ENCODE measurements at regions not wholly inside any gene's neighbourhood (a gene's known extent, or its start where the extent isn't known, plus 50 kb on each side); places are given as distances from the start of the nearest gene placed in this dataset.
"Not testable (repeated sequence)": the region's sequence is repeated elsewhere in the genome, so short reads cannot be mapped to it uniquely, and the experiment has no call there.

DNA sequence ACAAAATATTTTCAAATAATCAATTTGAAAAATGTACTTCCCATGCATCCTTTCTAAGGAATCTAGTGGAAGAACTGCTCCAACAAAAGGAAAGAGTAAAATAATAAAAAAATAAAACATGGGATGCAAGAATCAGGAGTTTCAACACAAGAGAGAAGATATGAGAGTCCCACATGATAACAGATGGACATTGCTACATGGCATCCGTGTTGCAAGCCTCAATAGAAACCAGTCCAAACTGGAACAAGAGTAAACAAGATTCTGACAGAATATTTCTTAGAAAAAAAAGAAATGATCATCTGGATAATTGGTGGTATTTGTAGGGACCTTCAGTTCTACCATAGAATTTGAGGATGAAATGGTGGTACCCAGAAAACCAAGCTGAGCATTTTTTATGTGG, 186.8 kb downstream of the FRK start:
- DNase-seq = no peak

DNA sequence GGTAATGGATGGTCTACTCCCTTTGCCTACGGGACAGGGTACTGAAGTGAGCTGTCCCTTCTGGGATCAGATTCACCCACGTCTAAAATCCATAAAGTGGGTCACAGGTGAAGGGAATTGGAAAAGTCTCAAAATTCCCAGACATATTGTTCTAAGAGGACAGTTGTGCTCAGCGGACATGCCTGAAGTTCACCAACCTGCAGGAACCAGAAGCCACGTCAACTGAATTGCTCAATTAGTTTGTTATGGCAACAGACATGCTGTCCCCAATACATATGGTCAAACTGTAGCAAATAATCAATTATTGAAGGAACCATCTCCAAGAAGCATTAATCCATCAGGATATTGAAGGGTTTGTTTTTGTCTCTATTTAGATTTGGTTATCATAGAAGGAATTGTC, 190.2 kb downstream of the FRK start:
- no peak for DNase-seq

DNA sequence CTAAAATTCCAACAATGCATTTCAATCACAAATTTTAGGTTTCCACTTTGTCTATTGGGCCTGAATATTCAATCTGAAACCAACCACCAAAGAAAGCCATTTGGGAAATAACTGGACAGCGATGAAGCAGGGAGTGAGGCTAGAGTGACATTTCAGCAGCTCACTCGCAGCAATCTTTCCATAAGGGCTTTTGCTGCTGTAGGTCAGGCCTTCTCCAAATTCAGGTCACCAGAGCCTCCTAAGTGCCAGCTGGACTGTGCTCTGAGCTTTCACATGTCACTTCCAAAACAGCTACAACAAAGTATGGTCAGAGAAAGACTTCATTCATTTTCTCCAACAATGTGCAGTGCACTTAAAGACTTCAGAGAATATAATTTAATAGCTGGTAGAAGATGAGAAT, 194.8 kb downstream of the FRK start:
- no peak for DNase-seq

DNA sequence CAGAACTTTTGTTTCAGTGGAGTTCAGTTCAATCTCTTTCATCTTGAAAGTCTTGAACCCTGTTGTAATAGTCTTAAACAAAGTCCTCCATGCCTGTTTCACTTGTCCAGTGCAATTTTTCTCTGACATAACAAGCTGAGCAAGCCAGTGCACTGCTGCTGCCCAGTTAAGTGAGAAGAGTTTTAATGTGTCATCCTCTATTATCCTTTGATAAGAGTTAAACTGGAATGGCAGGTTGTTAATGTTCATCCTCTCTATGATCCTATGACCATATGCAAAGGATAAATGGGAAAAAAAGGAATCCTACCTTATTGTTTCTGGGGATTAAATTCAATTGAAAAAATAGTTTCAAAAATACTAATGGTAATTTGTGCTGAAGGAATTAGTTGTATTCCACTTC, 197.5 kb downstream of the FRK start:
- DNase-seq = no peak

DNA sequence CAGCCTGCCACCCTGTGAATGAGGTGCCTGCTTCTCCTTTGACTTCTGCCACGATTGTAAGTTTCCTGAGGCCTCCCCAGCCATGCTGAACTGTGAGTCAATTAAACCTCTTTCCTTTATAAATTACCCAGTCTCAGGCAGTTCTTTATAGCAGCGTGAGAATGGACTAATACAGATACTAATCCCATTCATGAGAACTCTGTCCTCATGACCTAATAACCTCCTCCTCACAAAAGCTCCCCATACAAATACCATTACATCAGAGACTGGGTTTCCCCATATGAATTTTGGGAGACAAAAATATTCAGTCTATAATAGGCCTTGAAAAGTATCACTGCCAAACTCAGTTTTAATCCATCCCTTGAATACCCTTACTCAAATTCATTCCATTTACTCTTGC, 199.0 kb downstream of the FRK start:
- not testable (repeated sequence) for DNase-seq

DNA sequence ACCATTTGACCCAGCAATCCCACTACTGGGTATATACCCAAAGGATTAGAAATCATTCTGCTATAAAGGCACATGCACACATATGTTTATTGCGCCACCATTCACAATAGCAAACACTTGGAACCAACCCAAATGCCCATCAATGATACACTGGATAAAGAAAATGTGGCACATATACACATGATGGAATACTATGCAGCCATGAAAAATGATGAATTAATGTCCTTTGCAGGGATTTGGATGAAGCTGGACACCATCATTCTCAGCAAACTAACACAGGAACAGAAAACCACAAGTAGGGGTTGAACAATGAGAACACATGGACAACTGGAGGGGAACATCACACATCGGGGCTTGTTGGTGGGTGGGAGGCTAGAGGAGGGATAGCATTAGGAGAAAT, 201.1 kb downstream of the FRK start:
- not testable (repeated sequence) for DNase-seq

DNA sequence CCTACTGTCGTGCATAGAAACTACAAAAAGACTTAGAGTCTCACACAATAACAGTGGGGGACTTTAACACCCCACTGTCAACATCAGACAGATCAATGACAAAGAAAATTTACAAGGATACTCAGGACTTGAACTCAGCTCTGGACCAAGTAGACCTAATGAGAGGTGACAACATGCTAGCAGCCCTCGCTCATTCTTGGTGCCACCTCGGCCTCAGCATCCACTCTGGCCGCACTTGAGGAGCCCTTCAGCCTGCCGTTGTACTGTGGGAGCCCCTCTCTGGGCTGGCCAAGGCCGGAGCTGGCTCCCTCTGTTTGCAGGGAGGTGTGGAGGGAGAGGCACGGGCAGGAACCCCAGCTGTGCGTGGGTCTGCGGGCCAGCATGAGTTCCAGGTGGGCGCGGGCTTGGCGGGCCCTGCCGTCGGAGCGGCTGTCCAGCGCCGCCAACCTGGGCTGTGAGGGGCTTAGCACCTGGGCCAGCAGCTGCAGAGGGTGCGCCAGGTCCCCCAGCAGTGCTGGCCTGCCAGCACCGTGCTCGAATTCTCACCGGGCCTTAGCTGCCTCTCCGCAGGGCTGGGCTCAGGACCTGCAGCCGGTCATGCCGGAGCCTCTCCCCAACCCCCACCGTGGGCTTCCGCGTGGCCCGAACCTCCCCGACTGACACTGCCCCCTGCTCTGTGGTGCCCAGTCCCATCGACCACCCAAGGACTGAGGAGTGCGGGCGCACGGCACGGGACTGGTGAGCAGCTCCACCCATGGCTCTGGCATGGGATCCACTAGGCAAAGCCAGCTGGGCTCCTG, 205.6 kb downstream of the FRK start:
- DNase-seq = no peak

DNA sequence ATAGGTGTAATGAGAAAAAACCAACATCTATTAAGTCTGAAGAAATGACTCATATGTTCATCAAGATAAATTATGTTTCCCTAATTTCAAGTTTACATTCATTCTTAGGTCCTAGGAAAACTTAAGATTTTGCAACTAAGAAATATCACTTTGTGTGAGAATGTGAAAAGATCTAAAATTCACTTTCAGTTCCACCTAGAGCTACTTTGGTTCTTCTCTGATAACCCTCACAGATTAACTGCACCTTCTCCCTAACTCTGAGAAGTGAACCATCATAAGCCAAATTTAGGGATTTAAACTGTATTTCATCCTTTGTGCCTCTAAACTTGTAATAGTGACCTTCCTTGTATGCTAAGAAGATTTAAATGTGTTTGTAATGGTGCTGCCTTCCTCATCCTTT, 213.0 kb downstream of the FRK start:
- no peak for DNase-seq

DNA sequence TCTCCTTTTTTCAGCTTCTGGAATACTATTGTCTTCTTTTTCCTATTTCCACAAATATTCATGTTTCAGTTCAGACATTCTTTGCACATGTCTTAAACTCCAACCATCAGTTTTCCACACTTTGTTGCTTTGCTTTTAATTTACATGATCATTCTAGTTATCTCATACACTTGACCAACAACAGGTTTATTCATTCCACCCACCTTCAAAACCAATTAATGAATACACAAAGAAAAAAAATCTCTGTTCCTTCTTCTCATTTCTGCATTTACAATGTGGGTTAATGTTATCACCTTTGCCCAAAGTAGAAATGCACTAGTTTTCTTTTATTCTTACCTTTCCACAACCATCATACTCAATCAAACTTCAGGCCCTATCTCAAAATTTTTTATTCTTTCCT, 216.7 kb downstream of the FRK start:
- no peak for DNase-seq

DNA sequence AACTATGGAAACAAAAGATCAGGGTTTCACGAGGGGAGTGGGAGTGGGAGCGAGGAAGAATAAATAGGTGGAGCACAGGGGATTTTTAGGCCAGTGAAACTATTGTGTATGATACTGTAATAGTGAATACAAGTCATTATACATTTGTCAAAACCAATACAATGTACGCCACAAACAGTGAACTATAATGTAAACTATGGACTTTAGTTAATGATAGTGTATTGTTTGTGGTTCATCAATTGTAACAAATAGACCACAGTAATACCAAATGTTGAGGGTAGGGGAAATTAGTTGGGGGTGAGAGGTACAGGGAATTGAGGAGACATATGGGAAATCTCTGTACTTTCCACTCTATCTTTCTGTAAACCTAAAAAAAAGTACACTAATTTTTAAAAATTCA, 218.4 kb downstream of the FRK start:
- DNase-seq = no peak

DNA sequence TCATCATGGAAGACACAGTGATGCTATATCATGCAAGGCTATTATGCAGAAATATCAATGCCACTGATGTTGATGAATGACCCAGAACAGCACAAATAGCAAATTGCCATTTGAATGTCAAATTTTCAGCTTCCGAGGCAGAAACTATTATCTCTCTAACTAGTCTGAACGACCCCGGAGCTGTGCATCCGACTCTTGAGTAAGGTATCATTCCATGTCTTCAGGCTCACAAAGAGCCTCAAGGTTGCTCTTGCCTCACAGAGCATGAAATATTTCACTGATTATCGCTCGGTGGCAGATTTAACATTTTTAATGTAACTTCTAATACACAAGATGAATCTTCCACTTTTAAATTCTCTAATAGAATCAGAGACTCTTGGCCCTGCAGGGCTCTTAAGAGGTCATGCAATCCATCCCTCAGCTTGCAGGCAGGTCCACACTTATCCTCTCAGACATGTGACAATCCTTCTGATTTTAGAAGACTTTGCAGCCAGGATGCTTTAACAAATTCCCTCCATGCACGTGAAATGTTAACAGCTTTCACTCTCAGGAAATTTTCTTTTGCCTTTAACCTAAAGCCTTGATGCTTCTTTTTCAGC, 221.0 kb downstream of the FRK start:
- DNase-seq = no peak

DNA sequence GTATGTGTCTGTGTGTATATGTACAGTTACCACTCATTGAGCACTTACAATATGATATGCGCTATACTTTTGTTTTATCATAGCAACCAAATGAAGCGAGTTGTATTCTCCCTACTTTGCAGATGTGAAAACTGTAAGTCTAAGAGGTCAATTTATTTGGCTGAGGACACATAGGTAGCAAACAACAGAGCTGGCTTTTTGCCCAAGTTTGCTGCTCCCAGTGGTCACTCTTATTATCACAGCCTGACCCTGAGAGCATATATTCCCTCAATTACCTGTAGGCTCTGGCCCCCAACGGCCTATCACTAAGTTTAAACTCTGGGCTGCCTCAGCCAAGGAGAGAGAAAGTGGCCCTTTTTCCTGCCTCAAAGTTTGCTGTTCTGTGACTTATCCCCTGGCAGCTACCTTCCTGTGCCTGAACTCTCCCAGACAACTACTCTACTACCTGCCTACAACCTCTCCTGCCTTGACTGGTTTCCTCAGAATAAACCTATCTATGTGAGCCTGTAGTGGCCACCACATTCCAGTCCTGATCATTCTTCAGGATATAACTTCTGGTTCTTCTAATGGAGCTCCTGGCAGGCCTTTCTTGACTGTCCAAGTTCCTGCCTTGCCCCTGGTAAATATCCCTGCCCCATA, 221.8 kb downstream of the FRK start:
- peak; percentile 18 to 28 for DNase-seq

DNA sequence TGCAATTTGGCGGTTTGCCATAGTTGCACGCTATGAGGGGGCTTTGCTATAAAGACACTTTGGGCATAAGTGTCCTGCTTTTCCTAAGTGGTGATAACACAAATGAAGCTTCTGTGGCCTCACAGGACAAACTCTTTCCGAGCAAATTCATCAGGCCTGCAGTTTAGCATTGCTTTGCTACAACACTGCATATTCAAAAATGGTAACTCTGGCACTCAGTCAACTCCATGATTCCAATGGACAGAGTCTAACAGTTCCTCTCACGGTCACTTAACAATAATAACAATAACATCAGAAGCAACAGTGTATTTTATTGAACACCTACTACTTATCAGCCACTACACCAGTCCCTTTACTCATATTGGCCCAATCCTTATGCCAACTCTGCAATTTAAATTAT, 222.5 kb downstream of the FRK start:
- DNase-seq = no peak

DNA sequence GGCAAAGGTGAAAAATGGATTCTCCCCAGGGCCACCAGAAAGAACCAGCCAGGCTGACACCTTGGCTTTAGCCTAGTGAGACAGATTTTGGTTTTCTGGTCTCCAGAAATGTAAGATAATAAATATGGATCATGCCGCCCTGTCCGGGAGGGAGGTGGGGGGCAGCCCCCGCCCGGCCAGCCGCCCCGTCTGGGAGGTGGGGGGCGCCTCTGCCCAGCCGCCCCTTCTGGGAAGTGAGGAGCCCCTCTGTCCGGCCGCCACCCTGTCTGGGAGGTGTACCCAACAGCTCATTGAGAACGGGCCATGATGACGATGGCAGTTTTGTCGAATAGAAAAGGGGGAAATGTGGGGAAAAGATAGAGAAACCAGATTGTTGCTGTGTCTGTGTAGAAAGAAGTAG, 224.3 kb downstream of the FRK start:
- not testable (repeated sequence) for DNase-seq

DNA sequence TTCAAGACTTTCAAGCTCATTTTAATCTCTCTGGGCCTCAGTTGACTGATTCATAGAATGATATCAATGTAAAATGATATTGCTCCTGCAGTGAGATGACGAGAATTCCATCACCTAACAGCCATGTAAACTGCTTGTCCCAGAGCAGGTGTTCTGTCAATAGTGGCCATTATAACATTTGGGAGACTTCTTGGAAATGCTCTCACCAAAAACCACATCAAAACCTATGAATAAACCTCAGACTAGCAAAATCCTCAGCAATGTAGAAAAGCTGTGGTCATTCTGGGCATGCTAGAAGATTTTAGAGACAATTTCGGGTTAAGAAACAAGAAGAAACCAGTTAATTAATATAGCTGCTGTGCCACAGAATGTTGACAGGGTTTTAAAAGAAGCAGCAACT, 225.4 kb downstream of the FRK start:
- DNase-seq = no peak

DNA sequence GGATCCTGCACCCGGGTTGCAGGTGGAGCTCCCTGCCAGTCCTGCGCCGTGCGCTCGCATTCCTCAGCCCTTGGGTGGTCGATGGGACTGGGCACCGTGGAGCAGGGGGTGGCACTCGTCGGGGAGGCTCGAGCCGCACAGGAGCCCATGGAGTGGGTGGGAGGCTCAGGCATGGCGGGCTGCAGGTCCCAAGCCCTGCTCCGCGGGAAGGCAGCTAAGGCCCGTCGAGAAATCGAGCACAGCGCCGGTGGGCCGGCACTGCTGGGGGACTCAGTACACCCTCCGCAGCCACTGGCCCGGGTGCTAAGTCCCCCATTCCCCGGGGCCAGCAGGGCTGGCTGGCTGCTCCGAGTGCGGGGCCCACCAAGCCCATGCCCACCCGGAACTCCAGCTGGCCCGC, 226.1 kb downstream of the FRK start:
- not testable (repeated sequence) for DNase-seq

DNA sequence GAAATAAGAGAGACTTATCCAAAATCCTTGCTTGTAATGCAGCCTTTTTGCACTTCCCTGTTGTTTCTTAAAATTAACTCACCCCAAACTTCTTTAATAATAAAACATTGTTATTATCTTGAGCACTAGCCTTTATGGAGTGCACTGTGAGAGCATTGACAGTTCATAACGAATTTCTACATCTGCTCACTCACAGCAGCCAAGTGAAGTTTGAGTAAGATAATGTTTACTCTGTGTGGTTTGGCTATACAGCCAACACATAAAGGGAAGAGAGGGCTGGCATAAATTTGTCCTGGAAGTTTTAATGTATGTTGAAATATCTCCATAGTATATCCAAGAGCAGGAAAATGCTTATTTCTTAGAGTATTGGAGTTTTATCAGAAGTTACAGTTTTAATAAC, 227.9 kb downstream of the FRK start:
- DNase-seq = no peak

DNA sequence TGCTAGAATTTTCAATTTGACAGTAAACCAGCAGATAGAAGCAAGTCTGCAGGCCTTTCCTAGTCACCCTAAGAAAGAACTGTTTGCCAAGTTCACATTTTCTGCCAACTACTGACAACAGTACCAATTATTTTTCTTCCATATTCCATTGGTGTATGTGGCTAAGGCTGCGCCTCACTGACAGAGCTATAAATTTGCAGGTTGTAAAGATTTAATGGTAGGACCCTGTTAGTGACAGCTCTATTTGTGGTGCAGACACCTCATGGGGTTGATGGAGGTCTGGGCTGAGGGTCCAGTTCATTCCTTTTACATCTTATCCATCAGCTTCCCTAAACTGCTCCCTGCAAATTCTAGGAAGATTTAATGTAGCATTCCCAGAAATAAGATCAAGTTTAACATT, 228.5 kb downstream of the FRK start:
- DNase-seq = no peak

DNA sequence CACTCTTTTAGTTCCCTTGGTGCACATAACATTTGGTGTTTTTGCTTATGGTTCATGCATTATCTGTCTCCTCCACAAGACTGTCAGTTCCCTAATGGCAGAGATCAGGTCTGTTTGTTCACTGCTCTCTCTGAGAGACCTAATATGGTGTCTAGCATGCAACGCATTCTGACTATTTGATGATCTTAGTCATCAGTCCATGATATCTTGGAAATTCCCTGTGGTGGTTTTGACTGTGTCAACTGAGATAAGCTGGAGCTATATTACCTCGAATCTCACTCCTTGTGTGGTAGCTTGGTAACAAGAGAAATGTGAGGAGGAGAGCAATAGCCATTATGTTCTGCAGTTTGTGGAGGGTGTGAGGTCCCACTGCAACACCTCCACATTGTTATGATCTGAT, 229.8 kb downstream of the FRK start:
- no peak for DNase-seq

DNA sequence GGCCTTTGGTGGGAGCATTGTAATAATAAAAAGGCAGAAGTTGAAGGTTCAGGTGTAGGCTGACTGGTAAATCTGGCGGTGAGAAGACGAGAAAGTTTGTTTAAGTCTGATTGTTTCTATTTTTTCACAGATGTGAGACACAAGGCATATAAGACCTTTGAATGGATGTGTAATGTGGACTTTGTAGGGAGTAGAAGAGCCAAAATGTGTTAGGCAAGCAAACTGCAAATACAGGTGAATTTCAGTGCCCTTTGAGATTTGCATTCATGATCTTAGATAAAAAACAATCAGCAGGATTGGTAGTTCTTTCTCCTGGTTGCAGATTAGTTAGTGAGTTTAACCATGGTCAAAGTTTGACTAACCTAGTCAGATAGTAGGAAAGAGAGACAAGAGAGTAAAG, 238.9 kb downstream of the FRK start:
- DNase-seq = no peak

DNA sequence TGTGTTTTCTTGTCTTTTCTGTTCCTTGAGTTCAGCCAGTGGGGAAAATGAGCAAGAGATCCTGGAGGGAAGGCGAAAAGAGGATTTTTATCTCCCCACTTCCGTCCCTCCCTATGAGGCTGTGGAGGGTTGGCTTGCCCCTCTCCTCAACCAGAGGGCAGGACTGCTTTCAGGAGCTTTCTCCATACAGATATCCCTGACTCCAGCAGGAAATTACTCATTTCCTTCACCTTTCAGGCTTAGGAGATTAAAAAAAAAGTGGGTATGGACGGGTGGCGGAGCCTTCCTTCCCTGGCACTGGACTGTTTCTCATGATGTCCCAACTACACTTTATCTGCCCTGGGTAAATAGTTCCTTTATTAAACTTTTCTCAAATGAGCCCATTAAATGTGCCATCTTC, 241.2 kb downstream of the FRK start:
- no peak for DNase-seq

DNA sequence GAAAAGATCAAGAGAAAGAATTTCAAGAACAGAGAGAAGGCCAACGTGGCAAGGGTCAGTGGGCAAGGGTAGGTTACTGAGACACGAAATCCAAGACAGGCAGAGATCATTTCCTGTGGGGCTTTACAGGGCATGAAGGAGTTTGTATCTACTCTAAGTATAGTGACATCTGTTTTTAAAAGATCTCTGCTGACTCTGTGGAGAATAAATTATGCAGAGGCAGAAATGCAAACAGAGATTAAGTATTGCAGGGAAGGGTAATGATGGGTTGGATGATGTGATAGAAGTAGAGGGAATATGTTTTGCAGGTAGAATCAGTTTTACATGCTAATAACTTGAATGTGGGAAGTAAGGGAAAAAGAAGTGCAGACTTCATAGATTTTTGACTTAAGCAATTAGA, 243.5 kb downstream of the FRK start:
- no peak for DNase-seq

DNA sequence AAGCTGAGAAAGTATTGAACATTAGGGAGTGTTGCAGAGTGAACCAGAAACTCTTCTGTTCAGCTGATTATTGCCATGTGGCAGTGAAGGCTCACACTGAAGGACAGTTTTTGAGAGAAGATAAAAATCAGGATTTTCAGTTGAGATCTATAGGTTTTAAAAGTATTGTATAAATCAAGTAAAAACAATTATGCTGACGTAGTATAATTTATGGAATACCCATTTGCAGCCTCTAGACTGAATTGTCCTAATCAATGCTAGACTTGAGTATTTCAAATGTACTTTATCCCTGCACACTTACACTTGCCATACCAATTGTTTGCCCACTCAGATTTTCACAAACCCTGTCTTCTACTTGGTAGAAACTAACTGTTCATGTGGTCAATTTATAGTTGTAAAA, 245.8 kb downstream of the FRK start:
- DNase-seq = no peak

DNA sequence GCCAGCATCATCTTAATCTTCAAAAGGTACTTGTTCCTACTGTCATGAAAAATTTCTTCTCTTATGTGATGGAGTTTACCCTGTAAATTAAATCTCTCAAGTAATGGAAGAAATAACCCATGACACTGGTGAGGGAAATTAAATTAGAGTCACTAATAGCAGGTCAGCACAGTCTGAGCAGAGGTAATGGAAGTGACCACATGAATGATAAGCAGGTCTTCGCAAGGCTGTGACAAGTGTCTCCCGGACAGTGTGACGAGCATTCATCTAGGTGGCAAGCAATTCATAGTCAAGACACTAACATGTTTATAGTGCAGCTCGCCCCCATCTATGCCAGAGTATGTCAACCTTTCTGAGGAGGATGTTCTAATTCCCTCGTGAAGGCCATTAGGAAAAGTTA, 249.2 kb downstream of the FRK start:
- no peak for DNase-seq

DNA sequence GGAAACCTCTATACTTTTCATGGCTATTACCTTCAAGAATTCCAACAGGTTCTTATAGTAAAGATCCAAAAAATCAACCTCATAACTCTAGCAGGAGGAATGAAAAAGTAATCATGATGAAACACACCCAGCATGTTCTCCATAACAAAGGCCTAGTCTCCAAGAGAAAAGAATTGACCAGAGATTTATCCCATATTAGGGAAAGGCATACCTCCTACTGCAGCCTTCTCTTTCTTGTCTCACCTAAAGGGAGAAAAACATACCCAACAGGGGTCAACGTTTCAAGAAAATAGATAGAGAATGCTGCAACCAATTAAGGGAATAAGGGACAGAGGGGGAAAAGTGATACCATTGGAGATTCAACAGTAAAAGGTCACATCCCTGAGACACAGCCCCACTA, 262.5 kb downstream of the FRK start:
- DNase-seq = no peak

Measured in SHP77 (cell line).